ENCODE measurements at regions not wholly inside any gene's neighbourhood (a gene's known extent, or its start where the extent isn't known, plus 50 kb on each side); places are given as distances from the start of the nearest gene placed in this dataset.
"Not testable (repeated sequence)": the region's sequence is repeated elsewhere in the genome, so short reads cannot be mapped to it uniquely, and the experiment has no call there.

DNA sequence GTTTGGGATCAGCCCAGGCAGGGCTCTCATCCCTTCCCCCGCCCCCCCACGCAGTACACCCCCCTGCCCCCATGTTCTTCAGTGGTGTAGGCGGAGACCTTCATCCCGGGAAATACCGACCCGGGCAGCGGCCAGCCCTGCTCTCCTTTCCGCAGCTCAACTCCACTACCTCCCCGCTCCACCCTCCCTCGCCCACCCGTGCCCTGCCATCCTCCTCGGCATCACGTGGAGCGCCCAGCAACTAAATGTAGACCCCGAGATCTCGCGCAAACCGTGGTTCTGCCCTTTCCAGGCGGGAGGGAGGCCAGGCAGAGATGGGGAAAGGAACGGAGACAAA is 1932.2 kb upstream of the DEFB115 start (continued):
- TF ChIP-seq NFIC (IDR thresholded peaks at IDR 0.05; ENCODE audit: borderline replicate concordance) (no peak), SIN3A (IDR thresholded peaks at IDR 0.05; ENCODE audit: borderline replicate concordance, low read depth, low read length) (no peak), FOXJ3 (CRISPR knock-in tag; IDR thresholded peaks at IDR 0.05) (no peak), JUND (IDR thresholded peaks at IDR 0.05) (no peak), MEF2A (IDR thresholded peaks at IDR 0.05; ENCODE audit: borderline replicate concordance, low read depth) (no peak)
- TF ChIP-seq, protein P1, sequence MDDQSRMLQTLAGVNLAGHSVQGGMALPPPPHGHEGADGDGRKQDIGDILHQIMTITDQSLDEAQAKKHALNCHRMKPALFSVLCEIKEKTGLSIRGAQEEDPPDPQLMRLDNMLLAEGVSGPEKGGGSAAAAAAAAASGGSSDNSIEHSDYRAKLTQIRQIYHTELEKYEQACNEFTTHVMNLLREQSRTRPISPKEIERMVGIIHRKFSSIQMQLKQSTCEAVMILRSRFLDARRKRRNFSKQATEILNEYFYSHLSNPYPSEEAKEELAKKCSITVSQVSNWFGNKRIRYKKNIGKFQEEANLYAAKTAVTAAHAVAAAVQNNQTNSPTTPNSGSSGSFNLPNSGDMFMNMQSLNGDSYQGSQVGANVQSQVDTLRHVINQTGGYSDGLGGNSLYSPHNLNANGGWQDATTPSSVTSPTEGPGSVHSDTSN (IDR thresholded peaks at IDR 0.05) = no peak
- TF ChIP-seq, protein P2, sequence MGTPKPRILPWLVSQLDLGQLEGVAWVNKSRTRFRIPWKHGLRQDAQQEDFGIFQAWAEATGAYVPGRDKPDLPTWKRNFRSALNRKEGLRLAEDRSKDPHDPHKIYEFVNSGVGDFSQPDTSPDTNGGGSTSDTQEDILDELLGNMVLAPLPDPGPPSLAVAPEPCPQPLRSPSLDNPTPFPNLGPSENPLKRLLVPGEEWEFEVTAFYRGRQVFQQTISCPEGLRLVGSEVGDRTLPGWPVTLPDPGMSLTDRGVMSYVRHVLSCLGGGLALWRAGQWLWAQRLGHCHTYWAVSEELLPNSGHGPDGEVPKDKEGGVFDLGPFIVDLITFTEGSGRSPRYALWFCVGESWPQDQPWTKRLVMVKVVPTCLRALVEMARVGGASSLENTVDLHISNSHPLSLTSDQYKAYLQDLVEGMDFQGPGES (IDR thresholded peaks at IDR 0.05; ENCODE audit: low read depth, low read length) = no peak

DNA sequence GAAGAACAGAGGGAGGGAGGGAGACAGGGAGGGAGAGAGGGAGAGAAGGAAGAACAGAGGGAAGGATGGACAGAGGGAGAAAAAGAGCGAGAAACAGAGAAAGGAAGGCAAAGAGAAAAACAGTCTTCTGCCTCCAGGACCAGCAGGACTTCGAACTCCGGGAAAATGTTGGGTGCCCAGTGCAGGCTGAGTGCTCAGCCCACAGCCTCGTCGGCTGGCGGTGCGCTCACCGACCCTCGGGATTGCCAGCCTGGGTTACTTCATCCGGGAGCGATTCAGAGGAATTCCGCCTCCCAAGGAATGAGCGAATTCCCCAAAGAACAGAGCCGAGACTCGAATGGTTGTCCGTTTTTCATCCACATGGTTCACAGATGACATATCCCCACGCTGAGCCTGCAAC is 1931.7 kb upstream of the DEFB115 start:
- H3K4me1 ChIP-seq (ENCODE audit: control insufficient read depth in 1 of 2, insufficient read depth in 2 of 2, low read depth in 1 of 2, low read length in 1 of 2); POLR2A ChIA-PET; H3K27me3 ChIP-seq (ENCODE audit: insufficient read depth); H3K4me2 ChIP-seq; H2AFZ ChIP-seq (ENCODE audit: low read depth); H3K9me2 ChIP-seq; H4K20me1 ChIP-seq (ENCODE audit: insufficient read depth); H3K79me2 ChIP-seq (ENCODE audit: insufficient read depth); H3K4me3 ChIP-seq (ENCODE audit: low read depth in 2 of 2, low read length in 1 of 2); H3K9ac ChIP-seq; DNase-seq; H3K36me3 ChIP-seq (replicated peaks in 1 of 2; ENCODE audit: control insufficient read depth in 1 of 2, insufficient read depth in 2 of 2, low read length in 1 of 2); H3K27ac ChIP-seq (ENCODE audit: low read depth in 2 of 2, low read length in 1 of 2); H3K9me3 ChIP-seq; H3F3A ChIP-seq (replicated peaks; ENCODE audit: insufficient read depth): not testable (repeated sequence)
- CTCF ChIA-PET = interaction anchor here (1.6 kb wide), 1 partner anchor 1031 kb away, joined by 6 read pairs; no protein-coding TSS in a partner anchor
- 11% methylated on average over 8 of the region's 17 CpGs for WGBS (ENCODE audit: low lambda C conversion rate)

DNA sequence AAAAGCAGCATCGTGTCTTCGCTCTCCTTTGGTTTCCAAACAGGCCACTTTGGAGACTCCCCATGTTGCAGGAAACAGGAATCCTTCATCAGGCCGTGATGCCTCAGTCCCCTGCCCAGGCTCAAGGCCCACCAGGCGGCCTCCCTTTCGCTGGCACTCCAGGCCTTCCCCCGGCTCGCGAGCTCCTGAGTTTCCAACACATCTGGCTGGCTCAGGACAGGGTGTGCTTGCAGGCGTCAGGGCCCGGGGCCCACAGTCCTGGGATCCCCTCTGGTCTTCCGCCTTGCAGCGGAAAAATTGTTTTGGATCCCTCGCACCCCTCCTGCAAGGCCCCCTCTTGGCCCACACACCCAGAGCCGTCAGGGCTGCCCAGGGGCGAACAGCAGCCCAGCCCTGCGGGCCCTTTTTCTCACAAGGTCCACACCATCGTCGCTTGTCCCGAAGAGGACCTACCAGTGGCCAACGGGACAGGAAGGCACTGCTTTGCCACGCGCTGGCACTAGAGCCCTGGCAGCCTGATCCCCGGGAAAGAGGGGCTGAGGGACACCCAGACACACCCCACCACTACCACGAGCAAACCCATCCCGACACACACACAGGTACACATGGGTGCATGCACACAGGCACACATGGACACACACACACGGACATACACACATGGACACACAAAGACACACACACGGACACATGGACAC is 1930.9 kb upstream of the DEFB115 start:
- no peak for DNase-seq
- Histone ChIP-seq H3K9ac (no peak overlapping the region), H3K9me3 (no peaks in the 10 kb centered on the region), H3K27me3 (ENCODE audit: insufficient read depth) (no peaks in the 10 kb centered on the region), H3K4me2 (no peak overlapping the region), H3K4me1 (ENCODE audit: control insufficient read depth in 1 of 2, insufficient read depth in 2 of 2, low read depth in 1 of 2, low read length in 1 of 2) (no peaks in the 10 kb centered on the region; a peak in 1 of 4 replicates), H3K79me2 (ENCODE audit: insufficient read depth) (no peaks in the 10 kb centered on the region), H3F3A (replicated peaks; ENCODE audit: insufficient read depth) (no peaks in the 10 kb centered on the region), H3K27ac (ENCODE audit: low read depth in 2 of 2, low read length in 1 of 2) (no peak overlapping the region), H3K9me2 (no peaks in the 10 kb centered on the region), H2AFZ (ENCODE audit: low read depth) (no peak overlapping the region), H3K36me3 (replicated peaks in 1 of 2; ENCODE audit: control insufficient read depth in 1 of 2, insufficient read depth in 2 of 2, low read length in 1 of 2) (no peaks in the 10 kb centered on the region), H4K20me1 (ENCODE audit: insufficient read depth) (no peaks in the 10 kb centered on the region), H3K4me3 (ENCODE audit: low read depth in 2 of 2, low read length in 1 of 2) (no peak overlapping the region)
- CTCF ChIA-PET = interaction anchor here (1.6 kb wide), 1 partner anchor 1030 kb away, joined by 6 read pairs; no protein-coding TSS in a partner anchor
- POLR2A ChIA-PET = no interaction called here
- 15% methylated on average over 27 of the region's 27 CpGs for WGBS (ENCODE audit: low lambda C conversion rate)
- TF ChIP-seq, protein P3, sequence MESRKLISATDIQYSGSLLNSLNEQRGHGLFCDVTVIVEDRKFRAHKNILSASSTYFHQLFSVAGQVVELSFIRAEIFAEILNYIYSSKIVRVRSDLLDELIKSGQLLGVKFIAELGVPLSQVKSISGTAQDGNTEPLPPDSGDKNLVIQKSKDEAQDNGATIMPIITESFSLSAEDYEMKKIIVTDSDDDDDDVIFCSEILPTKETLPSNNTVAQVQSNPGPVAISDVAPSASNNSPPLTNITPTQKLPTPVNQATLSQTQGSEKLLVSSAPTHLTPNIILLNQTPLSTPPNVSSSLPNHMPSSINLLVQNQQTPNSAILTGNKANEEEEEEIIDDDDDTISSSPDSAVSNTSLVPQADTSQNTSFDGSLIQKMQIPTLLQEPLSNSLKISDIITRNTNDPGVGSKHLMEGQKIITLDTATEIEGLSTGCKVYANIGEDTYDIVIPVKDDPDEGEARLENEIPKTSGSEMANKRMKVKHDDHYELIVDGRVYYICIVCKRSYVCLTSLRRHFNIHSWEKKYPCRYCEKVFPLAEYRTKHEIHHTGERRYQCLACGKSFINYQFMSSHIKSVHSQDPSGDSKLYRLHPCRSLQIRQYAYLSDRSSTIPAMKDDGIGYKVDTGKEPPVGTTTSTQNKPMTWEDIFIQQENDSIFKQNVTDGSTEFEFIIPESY (IDR thresholded peaks at IDR 0.05; ENCODE audit: borderline replicate concordance, low read depth) = no peak
- no peak for TF ChIP-seq MXI1 (IDR thresholded peaks at IDR 0.05; ENCODE audit: low read depth, low read length)
- no peak for TF ChIP-seq EP300 (IDR thresholded peaks at IDR 0.05; ENCODE audit: borderline replicate concordance in 1 of 2, low read depth in 1 of 2, low read length in 1 of 2)
- TF ChIP-seq, protein P4, sequence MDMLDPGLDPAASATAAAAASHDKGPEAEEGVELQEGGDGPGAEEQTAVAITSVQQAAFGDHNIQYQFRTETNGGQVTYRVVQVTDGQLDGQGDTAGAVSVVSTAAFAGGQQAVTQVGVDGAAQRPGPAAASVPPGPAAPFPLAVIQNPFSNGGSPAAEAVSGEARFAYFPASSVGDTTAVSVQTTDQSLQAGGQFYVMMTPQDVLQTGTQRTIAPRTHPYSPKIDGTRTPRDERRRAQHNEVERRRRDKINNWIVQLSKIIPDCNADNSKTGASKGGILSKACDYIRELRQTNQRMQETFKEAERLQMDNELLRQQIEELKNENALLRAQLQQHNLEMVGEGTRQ (IDR thresholded peaks at IDR 0.05; ENCODE audit: borderline replicate concordance, low read depth, low read length) = no peak
- TF ChIP-seq, protein P5, sequence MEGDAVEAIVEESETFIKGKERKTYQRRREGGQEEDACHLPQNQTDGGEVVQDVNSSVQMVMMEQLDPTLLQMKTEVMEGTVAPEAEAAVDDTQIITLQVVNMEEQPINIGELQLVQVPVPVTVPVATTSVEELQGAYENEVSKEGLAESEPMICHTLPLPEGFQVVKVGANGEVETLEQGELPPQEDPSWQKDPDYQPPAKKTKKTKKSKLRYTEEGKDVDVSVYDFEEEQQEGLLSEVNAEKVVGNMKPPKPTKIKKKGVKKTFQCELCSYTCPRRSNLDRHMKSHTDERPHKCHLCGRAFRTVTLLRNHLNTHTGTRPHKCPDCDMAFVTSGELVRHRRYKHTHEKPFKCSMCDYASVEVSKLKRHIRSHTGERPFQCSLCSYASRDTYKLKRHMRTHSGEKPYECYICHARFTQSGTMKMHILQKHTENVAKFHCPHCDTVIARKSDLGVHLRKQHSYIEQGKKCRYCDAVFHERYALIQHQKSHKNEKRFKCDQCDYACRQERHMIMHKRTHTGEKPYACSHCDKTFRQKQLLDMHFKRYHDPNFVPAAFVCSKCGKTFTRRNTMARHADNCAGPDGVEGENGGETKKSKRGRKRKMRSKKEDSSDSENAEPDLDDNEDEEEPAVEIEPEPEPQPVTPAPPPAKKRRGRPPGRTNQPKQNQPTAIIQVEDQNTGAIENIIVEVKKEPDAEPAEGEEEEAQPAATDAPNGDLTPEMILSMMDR (IDR thresholded peaks at IDR 0.05) = no peak
- TF ChIP-seq, protein P6, sequence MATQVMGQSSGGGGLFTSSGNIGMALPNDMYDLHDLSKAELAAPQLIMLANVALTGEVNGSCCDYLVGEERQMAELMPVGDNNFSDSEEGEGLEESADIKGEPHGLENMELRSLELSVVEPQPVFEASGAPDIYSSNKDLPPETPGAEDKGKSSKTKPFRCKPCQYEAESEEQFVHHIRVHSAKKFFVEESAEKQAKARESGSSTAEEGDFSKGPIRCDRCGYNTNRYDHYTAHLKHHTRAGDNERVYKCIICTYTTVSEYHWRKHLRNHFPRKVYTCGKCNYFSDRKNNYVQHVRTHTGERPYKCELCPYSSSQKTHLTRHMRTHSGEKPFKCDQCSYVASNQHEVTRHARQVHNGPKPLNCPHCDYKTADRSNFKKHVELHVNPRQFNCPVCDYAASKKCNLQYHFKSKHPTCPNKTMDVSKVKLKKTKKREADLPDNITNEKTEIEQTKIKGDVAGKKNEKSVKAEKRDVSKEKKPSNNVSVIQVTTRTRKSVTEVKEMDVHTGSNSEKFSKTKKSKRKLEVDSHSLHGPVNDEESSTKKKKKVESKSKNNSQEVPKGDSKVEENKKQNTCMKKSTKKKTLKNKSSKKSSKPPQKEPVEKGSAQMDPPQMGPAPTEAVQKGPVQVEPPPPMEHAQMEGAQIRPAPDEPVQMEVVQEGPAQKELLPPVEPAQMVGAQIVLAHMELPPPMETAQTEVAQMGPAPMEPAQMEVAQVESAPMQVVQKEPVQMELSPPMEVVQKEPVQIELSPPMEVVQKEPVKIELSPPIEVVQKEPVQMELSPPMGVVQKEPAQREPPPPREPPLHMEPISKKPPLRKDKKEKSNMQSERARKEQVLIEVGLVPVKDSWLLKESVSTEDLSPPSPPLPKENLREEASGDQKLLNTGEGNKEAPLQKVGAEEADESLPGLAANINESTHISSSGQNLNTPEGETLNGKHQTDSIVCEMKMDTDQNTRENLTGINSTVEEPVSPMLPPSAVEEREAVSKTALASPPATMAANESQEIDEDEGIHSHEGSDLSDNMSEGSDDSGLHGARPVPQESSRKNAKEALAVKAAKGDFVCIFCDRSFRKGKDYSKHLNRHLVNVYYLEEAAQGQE (IDR thresholded peaks at IDR 0.05; ENCODE audit: low read depth, low read length) = no peak
